Parathyroid adenoma (tissue), 2 donors: ENCODE measurements at regions not wholly inside any gene's neighbourhood (a gene's known extent, or its start where the extent isn't known, plus 50 kb on each side); places are given as distances from the start of the nearest gene placed in this dataset.

Experiments used
- H2AFZ ChIP-seq: fragments of 300-600 bp; sonication (generic); one replicate; pipeline ENCODE4 v1.7.0; 2017; ENCODE audit warnings: antibody characterized with exemption, mild to moderate bottlenecking
- H3K27ac ChIP-seq: fragments of 300-600 bp; sonication (generic); one replicate; pipeline ENCODE4 v1.7.0; 2017
- H3K27me3 ChIP-seq: fragments of 300-600 bp; sonication (generic); one replicate; pipeline ENCODE4 v1.7.0; 2017; ENCODE audit warnings: low read length; ENCODE audit not compliant: control insufficient read depth, insufficient read depth
- H3K36me3 ChIP-seq: fragments of 300-600 bp; sonication (generic); one replicate; pipeline ENCODE4 v1.7.0; 2017; ENCODE audit warnings: low read length; ENCODE audit not compliant: control insufficient read depth, insufficient read depth
- H3K4me1 ChIP-seq: fragments of 300-600 bp; sonication (generic); one replicate; pipeline ENCODE4 v1.7.0; 2017; ENCODE audit warnings: control low read depth
- H3K4me2 ChIP-seq: fragments of 300-600 bp; sonication (generic); one replicate; pipeline ENCODE4 v1.7.0; 2017; ENCODE audit warnings: low read length
- H3K4me3 ChIP-seq: fragments of 300-600 bp; sonication (generic); one replicate; pipeline ENCODE4 v1.7.0; 2017; ENCODE audit warnings: low read depth, low read length
- H3K79me2 ChIP-seq: fragments of 300-600 bp; sonication (generic); one replicate; pipeline ENCODE4 v1.7.0; 2017; ENCODE audit warnings: control low read depth
- H3K9ac ChIP-seq: fragments of 300-600 bp; sonication (generic); one replicate; pipeline ENCODE4 v1.7.0; 2017; ENCODE audit warnings: mild to moderate bottlenecking
- H3K9me3 ChIP-seq: fragments of 300-600 bp; sonication (generic); one replicate; pipeline ENCODE4 v1.7.0; 2017; ENCODE audit warnings: low read length; ENCODE audit not compliant: control insufficient read depth
- TF ChIP-seq, protein P1 (sequence below): fragments of 300-600 bp; sonication (generic); IDR thresholded peaks from one replicate; pipeline ENCODE4 v1.7.0; 2017; ENCODE audit warnings: antibody characterized with exemption, mild to moderate bottlenecking
- donor health status: primary hyperparathyroidism.

DNA sequence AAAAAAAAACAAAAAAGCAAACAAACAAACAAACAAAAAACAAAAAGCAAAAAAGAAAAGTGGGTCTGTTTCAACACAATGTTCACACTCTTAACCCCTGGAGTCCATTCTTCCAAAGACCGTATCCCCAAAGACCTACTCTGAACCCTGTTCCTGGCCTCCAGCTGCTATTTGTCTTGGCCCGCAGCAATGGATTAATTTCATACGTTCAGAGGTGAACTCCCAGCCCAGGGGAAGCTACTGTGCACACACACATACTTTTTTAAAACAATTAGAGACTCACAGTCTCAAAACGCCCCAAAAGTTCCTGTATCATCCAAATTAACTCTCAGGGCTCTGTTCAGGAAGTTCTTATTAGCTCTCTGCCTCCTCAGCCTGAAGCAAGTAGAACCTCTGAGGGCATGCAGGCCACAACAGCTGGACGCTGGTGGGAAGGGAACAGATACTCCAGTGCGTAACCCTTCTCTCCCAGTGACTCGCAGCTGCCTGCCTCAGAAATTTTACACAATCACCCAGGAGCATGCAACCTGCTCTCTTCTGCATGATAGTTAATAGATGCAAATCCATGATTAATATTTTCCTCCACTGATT is 395.4 kb downstream of the RRAGC start:
- no peak overlapping the region for H3K4me2 ChIP-seq
- no peak overlapping the region for H3K9ac ChIP-seq
- TF ChIP-seq, protein P1, sequence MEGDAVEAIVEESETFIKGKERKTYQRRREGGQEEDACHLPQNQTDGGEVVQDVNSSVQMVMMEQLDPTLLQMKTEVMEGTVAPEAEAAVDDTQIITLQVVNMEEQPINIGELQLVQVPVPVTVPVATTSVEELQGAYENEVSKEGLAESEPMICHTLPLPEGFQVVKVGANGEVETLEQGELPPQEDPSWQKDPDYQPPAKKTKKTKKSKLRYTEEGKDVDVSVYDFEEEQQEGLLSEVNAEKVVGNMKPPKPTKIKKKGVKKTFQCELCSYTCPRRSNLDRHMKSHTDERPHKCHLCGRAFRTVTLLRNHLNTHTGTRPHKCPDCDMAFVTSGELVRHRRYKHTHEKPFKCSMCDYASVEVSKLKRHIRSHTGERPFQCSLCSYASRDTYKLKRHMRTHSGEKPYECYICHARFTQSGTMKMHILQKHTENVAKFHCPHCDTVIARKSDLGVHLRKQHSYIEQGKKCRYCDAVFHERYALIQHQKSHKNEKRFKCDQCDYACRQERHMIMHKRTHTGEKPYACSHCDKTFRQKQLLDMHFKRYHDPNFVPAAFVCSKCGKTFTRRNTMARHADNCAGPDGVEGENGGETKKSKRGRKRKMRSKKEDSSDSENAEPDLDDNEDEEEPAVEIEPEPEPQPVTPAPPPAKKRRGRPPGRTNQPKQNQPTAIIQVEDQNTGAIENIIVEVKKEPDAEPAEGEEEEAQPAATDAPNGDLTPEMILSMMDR = no peak
- H3K9me3 ChIP-seq = no peaks in the 10 kb centered on the region
- no peak overlapping the region for H2AFZ ChIP-seq
- no peaks in the 10 kb centered on the region for H3K27me3 ChIP-seq
- no peak overlapping the region for H3K4me3 ChIP-seq
- H3K79me2 ChIP-seq = no peaks in the 10 kb centered on the region
- H3K36me3 ChIP-seq = no peaks in the 10 kb centered on the region
- H3K27ac ChIP-seq = no peak overlapping the region
- H3K4me1 ChIP-seq = no peaks in the 10 kb centered on the region

DNA sequence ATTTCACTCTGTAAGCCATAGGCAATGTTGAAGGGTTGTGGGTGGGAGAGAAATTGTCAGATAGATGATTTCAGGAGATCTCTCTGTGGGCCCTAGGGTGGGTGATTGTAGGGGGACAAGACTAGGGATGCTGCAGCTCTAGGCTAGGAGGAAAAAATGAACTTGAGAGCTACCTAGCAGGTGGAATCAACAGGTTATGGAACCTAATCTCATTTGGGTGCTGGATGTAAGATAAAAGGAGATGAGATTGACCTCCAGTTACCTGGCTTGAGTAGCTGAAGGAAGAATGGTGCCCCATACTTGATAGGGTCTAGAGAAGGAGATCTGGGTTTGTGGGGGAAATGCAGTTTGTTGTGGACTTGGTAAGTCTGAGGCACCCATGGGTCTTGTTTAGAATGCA is 396.5 kb downstream of the RRAGC start:
- no peak overlapping the region for H3K9ac ChIP-seq
- H3K79me2 ChIP-seq = no peaks in the 10 kb centered on the region
- H3K36me3 ChIP-seq = no peaks in the 10 kb centered on the region
- H3K4me2 ChIP-seq = no peak overlapping the region
- TF ChIP-seq, protein P1 = no peak
- no peak overlapping the region for H2AFZ ChIP-seq
- H3K27me3 ChIP-seq = no peaks in the 10 kb centered on the region
- no peak overlapping the region for H3K27ac ChIP-seq
- H3K4me1 ChIP-seq = no peaks in the 10 kb centered on the region
- H3K9me3 ChIP-seq = no peaks in the 10 kb centered on the region
- H3K4me3 ChIP-seq = no peak overlapping the region

DNA sequence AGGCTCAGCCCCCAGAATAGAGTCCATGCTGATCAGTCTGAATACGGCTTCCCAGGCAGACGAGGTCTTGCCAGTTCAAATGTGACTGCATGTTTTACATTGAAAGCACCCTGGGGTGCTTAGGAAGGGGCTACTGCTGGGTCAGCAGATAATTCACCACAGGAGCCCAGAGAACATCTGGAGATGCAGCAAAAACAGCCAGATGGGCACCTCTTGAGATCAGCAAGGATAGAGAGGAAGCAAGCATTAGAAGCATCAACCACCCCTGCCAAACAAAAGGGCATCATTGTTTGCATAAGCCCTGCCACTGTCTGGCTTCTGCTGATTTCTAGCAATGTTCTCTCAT is 403.1 kb downstream of the RRAGC start:
- Histone ChIP-seq H3K4me1 (no peaks in the 10 kb centered on the region), H3K79me2 (no peaks in the 10 kb centered on the region), H3K9ac (no peak overlapping the region), H3K27ac (no peak overlapping the region), H3K36me3 (no peaks in the 10 kb centered on the region), H2AFZ (no peak overlapping the region), H3K4me2 (no peak overlapping the region), H3K9me3 (no peaks in the 10 kb centered on the region), H3K4me3 (no peak overlapping the region), H3K27me3 (no peaks in the 10 kb centered on the region)
- TF ChIP-seq, protein P1 = no peak

DNA sequence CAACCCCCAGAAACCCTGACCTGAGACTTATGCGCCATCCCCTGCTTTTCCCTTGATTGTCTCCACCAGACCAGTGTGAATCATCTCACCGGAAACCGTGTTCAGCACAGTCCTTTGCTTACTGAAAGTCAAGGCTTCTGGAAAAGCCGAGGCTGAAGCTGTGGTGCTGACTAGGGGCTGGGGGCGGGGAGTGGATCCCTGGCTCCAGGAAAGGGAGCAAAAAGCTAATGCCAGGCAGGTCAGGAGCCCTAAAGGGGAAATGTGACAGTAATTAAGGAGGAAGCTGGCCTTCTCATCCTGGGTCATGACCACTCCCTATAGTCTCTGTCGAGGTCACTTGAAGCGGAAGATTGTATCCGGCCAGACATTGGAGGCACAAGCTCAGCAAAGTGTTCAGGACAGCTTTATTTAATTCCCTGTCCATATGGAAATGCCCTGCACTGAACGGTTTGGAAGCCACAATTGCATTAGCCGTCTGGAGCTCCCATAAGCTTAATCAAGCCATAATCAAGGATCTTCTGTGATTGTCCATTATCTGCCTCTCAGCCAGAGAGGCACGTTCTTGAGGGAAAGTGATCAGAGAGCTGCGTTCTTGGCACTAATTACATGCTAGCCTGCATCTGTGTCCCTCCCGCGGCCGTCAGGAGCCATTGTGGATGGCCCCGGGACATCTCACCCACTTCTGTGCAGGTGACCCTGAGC is 403.6 kb downstream of the RRAGC start:
- Histone ChIP-seq H3K4me3 (no peak overlapping the region), H3K4me2 (no peak overlapping the region), H3K79me2 (no peaks in the 10 kb centered on the region), H3K9me3 (no peaks in the 10 kb centered on the region), H3K9ac (no peak overlapping the region), H3K36me3 (no peaks in the 10 kb centered on the region), H3K27me3 (no peaks in the 10 kb centered on the region), H2AFZ (no peak overlapping the region), H3K4me1 (no peaks in the 10 kb centered on the region), H3K27ac (no peak overlapping the region)
- TF ChIP-seq, protein P1 = no peak
